Frontal cortex (tissue), 3 donors: ENCODE measurements at regions not wholly inside any gene's neighbourhood (a gene's known extent, or its start where the extent isn't known, plus 50 kb on each side); places are given as distances from the start of the nearest gene placed in this dataset.

Experiments
- DNase-seq, 2 donors: peaks; one replicate each; pipeline ENCODE4 v3.0.0; 2012; ENCODE audit warnings: low spot score in 2 of 2
- FAIRE-seq: peaks from 2 replicates; lab custom pipeline; 2012; peaks lifted over from hg19 to GRCh38; lab: Jason Lieb, UNC
- donor health status: control.
- donor health status: control.
- donor health status: control.

- no peak for DNase-seq
- no peak for FAIRE-seq
Measured at GRCh38 chr10:117632406-117632805, 89.9 kb downstream of the EMX2 start.

DNA sequence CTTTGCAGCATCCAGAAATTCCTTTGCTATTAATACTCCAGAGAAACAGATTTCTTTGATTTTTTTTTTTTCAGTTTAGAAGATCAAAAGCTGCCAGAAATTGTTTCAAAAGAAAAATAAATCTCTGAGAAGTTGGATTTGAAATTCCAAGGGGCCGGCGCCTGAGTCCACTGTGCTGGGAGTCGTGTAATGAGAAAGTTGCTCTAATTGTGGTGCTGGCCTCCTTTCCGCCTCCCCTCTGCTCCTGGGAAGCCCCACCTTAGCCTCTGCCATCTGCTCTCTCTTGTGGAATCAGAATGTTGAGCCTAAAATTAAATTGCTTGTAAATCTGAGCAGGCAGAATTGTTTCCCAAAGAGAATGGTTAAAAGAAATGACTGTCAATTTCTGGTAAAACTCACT, 93.3 kb downstream of the EMX2 start:
- DNase-seq (peak in 1 of 2 donors; percentile 8), FAIRE-seq (no peak)

GRCh38 chr10:117638200-117638599, 95.7 kb downstream of the EMX2 start:
- no peak for FAIRE-seq
- DNase-seq = no peak

GRCh38 chr10:117638664-117639200, 96.2 kb downstream of the EMX2 start:
- FAIRE-seq (no peak), DNase-seq (no peak)

GRCh38 chr10:117640406-117640805, 97.9 kb downstream of the EMX2 start:
- DNase-seq (no peak), FAIRE-seq (no peak)

DNA sequence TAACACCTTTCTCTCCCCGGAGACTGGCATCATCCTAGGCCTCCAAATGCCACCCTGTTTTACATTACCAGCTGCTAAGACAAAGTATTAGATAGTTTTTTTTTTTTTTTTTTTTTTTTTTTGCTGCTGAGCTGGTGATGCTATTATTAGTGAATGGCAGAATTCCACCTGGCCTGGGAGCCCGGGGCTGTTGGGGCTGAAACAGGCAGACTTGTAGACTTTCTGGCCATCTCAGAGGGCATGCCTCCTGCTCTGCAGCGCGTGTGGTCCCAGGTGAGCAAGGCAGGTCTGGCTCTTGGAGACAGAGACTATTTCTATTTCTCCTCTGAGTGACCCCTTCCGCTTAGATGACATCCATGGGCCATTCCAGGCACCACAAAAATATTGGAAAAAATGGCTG, 104.2 kb downstream of the EMX2 start:
- FAIRE-seq (no peak), DNase-seq (no peak)

DNA sequence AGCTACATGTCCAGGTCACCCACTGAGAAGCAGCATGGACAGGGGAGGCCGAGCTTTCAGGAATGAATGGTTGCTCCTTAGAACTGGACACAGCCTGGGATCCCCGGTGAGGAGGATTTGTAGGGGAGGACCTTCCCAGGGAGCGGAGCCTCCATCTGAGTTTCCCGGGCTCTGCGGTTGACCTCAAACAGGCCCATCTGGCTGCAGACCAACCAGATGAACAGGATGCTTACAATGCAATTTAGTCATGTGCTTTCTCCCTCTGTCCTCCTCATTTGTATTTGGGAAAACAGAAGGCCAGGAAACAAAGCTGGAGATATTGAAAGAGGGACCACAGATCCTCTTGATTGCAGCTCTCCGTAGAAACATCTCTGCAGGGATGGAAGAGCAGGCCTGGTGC, 104.8 kb downstream of the EMX2 start:
- DNase-seq (no peak), FAIRE-seq (no peak)

- DNase-seq (no peak), FAIRE-seq (no peak)
Measured at GRCh38 chr10:117651121-117651520, 108.6 kb downstream of the EMX2 start.

- FAIRE-seq (no peak), DNase-seq (no peak)
Measured at GRCh38 chr10:117652228-117653169, 110.0 kb downstream of the EMX2 start.

- FAIRE-seq (no peak), DNase-seq (no peak)
Measured at GRCh38 chr10:117653170-117653515, 110.6 kb downstream of the EMX2 start.

DNA sequence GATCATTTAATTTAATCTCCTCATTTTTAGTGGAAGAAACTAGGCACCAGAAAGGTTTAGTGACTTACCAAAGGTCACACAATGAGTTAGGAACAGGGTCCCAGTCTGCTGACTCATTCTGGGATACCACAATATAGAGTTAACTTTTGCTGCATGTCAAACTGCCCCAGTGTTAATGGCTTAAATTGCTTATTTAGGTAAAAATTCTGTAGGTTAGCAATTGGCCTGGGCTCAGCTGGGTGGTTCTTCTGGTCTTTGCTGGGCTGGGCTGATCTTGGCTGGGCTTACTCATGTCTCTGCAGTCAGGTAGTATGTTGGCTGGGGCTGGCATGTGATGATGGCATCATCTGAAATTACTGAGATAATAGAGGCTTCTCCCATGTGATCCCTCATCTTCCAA, 111.6 kb downstream of the EMX2 start:
- DNase-seq (no peak), FAIRE-seq (no peak)

DNA sequence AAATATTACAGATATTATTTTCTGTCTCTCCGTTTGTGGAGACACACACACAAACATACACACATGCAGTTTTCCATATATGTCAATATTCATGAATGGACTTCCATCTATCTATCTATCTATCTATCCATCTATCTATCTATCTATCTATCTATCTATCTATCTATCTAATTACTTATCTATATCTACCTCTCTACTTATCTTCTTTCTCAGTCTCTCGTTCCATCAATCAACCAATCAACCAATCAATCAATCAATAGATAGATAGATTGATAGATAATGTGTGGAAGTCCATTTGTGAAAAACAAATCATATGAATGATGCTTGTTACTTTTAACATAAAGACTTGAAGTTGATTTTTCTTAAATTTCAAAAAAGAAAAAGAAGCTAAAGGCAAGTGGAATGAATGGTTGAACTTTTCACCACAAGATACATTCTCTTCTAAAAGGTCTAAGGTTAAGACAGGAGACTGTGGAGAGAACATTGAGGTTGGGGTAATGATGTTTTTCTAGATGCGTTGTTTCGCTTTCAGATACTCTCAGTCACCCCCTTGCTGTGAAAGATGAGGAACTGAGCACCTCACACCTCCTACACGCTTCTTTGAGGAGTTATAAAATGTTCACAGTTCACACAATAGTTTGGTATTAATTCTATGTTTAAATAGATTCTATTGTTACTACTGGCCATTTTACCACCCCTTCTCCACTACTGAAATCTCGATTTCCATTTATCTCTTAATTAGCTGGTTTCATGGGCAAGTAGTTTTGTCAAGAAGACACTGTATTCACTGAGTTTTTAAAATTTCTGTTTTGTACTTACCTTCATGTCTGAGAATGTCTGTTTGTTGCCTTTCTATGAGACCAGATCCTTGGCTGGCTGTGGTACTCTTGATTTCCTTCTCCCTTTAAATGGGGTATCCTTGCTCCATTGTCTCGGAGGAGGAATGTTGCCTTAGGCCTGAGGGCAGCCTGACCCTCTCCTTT, 114.1 kb downstream of the EMX2 start:
- no peak for FAIRE-seq

GRCh38 chr10:117661316-117661715, 118.8 kb downstream of the EMX2 start:
- no peak for DNase-seq

More for the DNA sequence above, 114.1 kb downstream of the EMX2 start:
- no peak for DNase-seq

GRCh38 chr10:117662126-117662525, 119.6 kb downstream of the EMX2 start:
- DNase-seq (no peak), FAIRE-seq (no peak)

More at GRCh38 chr10:117661316-117661715, 118.8 kb downstream of the EMX2 start:
- FAIRE-seq = no peak

DNA sequence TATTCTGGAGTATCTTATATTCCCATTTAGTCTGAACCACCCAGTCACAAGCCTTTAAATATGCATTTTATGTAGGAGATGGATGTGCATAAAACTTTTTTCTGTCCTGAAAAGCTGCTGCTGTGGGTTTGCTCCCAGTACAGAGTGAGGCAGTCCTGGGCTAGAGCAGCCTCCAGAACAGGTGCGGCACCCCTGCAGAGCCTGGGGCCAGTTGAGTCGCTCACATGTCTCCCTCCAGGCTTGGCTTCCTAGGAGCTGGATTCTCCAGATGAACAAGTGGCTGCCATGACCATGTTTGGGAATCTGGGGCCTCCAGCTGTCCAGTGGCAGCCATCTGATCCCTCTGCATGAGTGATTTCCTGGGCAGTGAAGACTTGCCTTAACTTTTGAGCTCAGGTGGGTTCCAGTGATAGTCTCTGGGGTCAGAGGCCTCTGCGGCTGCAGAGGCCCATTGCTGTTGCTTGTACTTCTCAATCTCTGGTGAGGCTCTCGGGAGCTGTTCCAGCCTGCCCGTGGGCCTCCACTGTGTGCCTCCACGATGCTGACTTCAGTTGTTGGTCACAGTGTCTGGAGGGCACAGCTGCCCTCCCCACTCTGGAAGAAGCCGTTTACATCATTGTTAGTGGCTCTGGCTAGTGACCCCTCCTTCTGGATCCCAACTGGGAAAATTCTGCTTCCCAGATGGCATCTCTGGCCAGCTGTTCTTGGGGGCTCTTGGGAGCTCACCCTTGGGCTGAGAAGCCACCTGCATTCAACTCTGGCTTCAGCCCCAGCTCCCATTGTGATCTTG, 120.4 kb downstream of the EMX2 start:
- DNase-seq (no peak), FAIRE-seq (no peak)

DNA sequence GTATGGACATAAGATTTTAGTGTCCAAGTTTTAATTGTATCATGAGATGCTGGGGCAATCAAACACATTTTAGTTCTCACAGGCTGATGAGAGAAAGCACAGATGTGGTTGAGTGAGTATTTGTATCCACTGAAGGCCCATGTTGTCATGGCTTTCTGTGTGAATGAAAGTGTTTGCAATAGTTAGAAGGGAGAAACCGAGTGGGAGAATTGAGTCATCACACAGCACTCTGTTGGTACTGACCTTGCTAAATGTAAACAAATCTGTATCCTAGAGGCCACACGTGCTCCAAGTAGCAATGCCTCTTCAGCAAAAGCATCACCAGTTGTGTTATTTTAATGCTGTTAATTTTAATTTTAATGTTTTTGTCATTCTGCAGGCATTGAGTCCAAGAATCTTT, 121.2 kb downstream of the EMX2 start:
- FAIRE-seq = no peak

DNA sequence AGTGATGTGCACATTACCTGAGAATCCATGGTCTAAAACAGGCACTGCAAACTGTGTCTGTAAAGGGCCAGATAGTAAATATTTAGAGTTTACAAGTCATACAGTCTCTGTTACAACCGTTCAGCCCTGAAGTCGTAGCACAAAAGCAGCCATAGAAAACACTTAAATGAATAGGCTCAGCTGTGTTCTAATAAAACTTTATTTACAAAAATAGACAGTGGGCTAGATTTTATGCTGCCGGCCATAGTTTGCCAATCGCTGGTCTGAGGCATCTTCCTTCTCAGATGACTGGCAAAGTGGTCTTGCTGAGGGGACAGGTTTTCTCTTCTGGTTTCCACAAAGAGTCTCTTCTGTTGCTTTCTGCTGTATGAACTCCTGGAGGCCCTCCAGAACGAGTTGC, 121.7 kb downstream of the EMX2 start:
- DNase-seq = no peak
- no peak for FAIRE-seq

More for the DNA sequence above, 121.2 kb downstream of the EMX2 start:
- DNase-seq = no peak

GRCh38 chr10:117666166-117666565, 123.6 kb downstream of the EMX2 start:
- no peak for DNase-seq
- FAIRE-seq = no peak

DNA sequence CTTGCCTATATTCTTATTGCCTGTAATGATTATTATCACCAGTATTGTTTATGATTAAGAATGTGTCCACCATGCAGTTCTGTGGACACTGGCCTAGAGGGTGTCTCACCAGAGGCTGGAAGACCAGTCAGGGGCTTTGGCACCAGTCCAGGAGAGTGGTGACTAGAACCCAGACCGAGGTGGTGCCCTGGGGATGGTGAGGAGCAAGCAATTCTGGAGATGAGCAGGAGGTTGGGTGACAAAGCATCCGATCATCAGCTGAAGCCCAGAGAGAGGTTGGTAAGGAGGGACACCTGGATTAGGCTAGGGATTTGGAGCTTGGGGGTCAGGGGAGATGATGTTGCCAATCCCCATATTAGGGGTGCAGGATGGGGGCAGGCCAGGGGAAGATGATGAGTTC, 124.4 kb downstream of the EMX2 start:
- DNase-seq = no peak
- FAIRE-seq = no peak

DNA sequence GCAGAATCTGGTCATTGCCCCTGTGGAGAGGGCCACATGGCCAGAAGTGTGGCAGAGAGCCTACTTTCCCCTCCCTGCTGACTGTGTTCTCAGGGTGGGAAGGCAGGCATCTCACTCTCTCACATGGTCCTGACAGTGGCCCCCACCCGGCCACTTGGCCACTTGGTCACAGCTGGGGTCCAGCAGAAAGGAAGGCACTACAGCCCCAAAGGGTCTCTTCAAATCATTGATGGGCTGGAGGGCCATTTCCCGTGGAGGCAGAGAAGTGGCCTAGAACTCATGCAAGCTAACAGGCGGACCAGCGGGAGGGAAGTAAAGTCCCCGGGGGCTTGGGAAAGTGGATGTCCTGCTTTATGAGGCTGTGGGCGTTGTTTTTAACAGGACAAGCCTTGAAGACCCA, 125.3 kb downstream of the EMX2 start:
- no peak for FAIRE-seq
- DNase-seq = no peak
